GM12873 (cell line): ENCODE measurements at regions not wholly inside any gene's neighbourhood (a gene's known extent, or its start where the extent isn't known, plus 50 kb on each side); places are given as distances from the start of the nearest gene placed in this dataset.

Source experiments
- TF ChIP-seq, protein P1 (sequence below): IDR thresholded peaks from 2 replicates; pipeline ENCODE4 v1.5.1; 2012; ENCODE audit warnings: low read depth, mild to moderate bottlenecking, moderate library complexity, low read length, control low read depth; ENCODE audit not compliant: insufficient read depth; ENCODE audit errors: missing control alignments

GRCh38 chr5:54829676-54830535 lies 155.5 kb downstream of the ESM1 start:
- TF ChIP-seq, protein P1, sequence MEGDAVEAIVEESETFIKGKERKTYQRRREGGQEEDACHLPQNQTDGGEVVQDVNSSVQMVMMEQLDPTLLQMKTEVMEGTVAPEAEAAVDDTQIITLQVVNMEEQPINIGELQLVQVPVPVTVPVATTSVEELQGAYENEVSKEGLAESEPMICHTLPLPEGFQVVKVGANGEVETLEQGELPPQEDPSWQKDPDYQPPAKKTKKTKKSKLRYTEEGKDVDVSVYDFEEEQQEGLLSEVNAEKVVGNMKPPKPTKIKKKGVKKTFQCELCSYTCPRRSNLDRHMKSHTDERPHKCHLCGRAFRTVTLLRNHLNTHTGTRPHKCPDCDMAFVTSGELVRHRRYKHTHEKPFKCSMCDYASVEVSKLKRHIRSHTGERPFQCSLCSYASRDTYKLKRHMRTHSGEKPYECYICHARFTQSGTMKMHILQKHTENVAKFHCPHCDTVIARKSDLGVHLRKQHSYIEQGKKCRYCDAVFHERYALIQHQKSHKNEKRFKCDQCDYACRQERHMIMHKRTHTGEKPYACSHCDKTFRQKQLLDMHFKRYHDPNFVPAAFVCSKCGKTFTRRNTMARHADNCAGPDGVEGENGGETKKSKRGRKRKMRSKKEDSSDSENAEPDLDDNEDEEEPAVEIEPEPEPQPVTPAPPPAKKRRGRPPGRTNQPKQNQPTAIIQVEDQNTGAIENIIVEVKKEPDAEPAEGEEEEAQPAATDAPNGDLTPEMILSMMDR: no peak

DNA sequence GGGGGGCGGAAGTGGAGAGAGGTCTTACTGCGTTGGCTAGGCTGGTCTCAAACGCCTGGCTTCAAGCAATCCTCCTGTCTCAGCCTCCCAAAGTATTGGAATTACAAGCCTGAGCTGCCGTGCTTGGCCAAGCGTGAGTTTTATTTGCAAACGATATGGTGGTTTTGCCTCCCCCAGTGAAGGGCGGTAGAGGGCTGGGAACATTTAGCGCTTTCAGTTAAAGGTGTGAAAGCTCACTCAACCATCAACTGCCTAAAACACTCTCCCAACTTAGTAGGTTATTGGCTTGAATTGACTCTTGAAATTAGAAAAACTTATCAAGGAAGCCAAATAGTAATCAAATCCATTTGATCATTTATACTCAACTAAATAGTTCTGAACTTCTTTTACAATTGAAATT lies 156.3 kb downstream of the ESM1 start:
- TF ChIP-seq, protein P1: no peak

DNA sequence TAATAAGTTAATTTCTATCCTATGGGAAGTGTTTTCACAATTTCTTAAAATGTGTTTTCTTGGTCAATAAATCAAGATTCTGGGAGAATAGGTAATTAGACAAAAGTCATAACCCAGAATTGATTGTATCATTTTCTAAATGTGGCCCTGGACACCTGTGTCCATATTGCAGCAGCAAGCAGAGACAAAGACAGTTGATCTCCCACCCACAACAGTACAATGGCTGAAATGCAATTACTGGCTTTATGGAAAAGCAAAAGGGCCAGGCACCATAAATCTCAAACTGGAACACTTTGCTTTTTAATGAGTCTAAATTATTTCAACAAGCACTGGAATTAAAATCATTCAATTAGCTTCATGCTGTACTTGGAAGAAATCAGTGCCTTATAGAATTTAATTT lies 157.2 kb downstream of the ESM1 start:
- TF ChIP-seq, protein P1: no peak

DNA sequence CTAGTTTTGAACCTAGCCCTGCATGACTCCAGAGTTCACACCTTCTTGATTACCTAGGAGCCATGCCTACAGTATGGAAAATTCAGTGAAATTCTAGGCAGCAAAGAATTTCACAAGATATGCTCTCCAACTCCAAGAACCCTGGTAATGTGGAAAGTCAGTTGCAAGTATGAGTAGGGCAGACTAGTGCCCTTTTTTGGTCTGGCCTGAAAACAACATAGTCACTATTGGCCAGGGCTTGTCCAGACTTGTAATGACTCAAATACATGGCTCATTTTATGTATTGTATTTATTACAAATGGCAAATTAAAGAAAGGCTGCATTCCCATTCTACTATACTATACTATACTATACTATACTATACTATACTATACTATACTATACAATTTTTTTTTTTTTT lies 160.4 kb downstream of the ESM1 start:
- TF ChIP-seq, protein P1: no peak

DNA sequence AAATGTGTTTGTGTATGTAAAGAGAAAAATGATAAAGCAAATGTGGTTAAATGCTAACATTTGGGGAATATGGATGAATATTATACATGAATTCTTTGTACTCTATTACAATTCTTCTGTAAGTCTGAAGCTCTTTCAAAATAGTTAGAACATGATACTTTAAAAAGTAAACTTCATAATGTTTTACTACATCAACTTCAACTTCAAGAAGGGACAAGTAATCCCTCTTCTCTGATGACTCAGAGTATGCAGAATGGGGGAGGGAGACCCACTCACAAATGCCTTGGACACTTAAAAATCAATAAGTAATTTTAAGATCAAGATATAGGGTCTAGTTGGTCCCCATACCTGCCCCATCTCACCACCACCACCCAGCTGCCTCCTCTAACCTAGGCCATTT lies 162.4 kb downstream of the ESM1 start:
- TF ChIP-seq, protein P1: no peak

DNA sequence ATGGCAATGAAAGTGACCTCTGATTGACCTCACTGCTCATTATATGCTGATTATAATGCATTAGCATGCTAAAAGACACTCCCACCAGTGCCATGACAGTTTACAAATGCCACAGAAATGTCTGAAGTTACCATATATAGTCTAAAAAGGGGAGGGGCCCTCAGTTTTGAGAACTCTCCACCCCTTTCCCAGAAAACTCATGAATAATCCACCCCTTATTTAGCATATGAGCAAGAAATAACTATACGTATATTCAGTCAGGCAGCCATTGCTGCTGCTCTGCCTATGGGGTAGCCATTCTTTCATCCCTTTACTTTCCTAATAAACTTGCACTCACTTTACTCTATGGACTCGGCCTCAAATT lies 163.1 kb downstream of the ESM1 start:
- TF ChIP-seq, protein P1: no peak

DNA sequence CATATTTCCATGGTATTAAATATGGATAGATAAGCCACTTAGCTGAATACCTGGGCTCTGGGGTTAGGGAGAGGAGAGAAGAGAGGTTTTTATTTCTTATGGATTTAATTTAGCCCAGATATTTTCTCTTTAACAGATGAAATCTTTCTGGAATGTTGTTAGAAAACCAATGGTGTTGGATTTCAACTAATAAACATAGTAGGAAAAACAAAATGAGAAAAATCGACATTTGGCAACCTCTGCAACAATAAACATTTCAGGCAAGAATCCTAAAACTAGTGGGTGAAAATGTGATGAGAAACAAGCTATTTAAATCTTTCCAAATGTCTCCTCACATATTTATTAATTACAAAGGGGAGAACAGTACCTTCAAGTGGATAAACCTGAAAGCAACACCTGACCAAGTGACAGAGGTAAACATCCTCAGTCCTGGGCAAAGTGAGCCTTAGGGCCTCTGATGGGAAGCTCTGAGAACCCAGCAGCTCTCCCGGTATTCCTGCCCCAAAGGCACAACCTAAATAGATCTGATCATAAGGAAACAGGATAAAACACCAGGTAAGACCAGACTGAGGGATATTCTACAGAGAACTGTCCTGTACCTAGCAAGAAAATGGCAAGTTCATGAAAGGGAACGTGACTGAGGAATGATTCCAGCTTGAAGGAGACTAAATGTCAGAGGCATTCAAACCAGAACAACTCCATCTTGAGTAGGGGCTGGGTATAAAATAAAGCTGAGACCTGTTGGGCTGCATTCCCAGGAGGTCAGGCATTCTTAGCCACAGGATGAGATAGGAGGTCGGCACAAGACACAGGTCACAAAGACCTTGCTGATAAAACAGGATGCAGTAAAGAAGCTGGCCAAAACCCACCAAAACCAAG lies 163.7 kb downstream of the ESM1 start:
- TF ChIP-seq, protein P1: no peak
